ENCODE measurements at regions not wholly inside any gene's neighbourhood (a gene's known extent, or its start where the extent isn't known, plus 50 kb on each side); places are given as distances from the start of the nearest gene placed in this dataset.
"Not testable (repeated sequence)": the region's sequence is repeated elsewhere in the genome, so short reads cannot be mapped to it uniquely, and the experiment has no call there.

GRCh38 chr16:21521390-21522143 lies 77.8 kb upstream of the METTL9 start:
- H3K27me3 Mint-ChIP-seq (ENCODE audit: low read depth); intact Hi-C loops (cut with micrococcal nuclease); H3K4me3 Mint-ChIP-seq (ENCODE audit: low read depth); H3K9me3 Mint-ChIP-seq; H3K27ac Mint-ChIP-seq; DNase-seq (ENCODE audit: low spot score): not testable (repeated sequence)
- H3K4me1 Mint-ChIP-seq (ENCODE audit: low read depth): peaks cover 11% of the 10 kb centered on the region
- H3K36me3 Mint-ChIP-seq (ENCODE audit: low read depth): peaks cover 19% of the 10 kb centered on the region

- Mint-ChIP-seq H3K4me1 (ENCODE audit: low read depth) (peaks cover 14% of the 10 kb centered on the region), H3K36me3 (ENCODE audit: low read depth) (peaks cover 17% of the 10 kb centered on the region)
- H3K27ac Mint-ChIP-seq; H3K4me3 Mint-ChIP-seq (ENCODE audit: low read depth); intact Hi-C loops (cut with micrococcal nuclease); H3K9me3 Mint-ChIP-seq; DNase-seq (ENCODE audit: low spot score); H3K27me3 Mint-ChIP-seq (ENCODE audit: low read depth): not testable (repeated sequence)
These were observed 76.5 kb upstream of the METTL9 start for GRCh38 chr16:21522846-21523245.

GRCh38 chr16:21523411-21524067 lies 75.8 kb upstream of the METTL9 start:
- H3K9me3 Mint-ChIP-seq: no peaks in the 10 kb centered on the region
- peaks cover 8% of the 10 kb centered on the region for H3K4me1 Mint-ChIP-seq (ENCODE audit: low read depth)
- H3K27ac Mint-ChIP-seq: no peak overlapping the region
- intact Hi-C loops (cut with micrococcal nuclease): no loop called here
- peaks cover 3% of the 10 kb centered on the region for H3K27me3 Mint-ChIP-seq (ENCODE audit: low read depth)
- H3K4me3 Mint-ChIP-seq (ENCODE audit: low read depth): no peak overlapping the region
- DNase-seq (ENCODE audit: low spot score): no peak
- peaks cover 10% of the 10 kb centered on the region for H3K36me3 Mint-ChIP-seq (ENCODE audit: low read depth)

GRCh38 chr16:21524068-21524751 lies 75.2 kb upstream of the METTL9 start:
- no peak for DNase-seq (ENCODE audit: low spot score)
- peaks cover 6% of the 10 kb centered on the region for H3K4me1 Mint-ChIP-seq (ENCODE audit: low read depth)
- no peak overlapping the region for H3K27ac Mint-ChIP-seq
- no peaks in the 10 kb centered on the region for H3K9me3 Mint-ChIP-seq
- H3K4me3 Mint-ChIP-seq (ENCODE audit: low read depth): no peak overlapping the region
- H3K36me3 Mint-ChIP-seq (ENCODE audit: low read depth): peaks cover 3% of the 10 kb centered on the region
- intact Hi-C loops (cut with micrococcal nuclease): no loop called here
- peaks cover 3% of the 10 kb centered on the region for H3K27me3 Mint-ChIP-seq (ENCODE audit: low read depth)

- H3K36me3 Mint-ChIP-seq (ENCODE audit: low read depth); H3K4me3 Mint-ChIP-seq (ENCODE audit: low read depth); H3K4me1 Mint-ChIP-seq (ENCODE audit: low read depth); H3K27ac Mint-ChIP-seq; intact Hi-C loops (cut with micrococcal nuclease); H3K9me3 Mint-ChIP-seq; DNase-seq (ENCODE audit: low spot score); H3K27me3 Mint-ChIP-seq (ENCODE audit: low read depth): not testable (repeated sequence)
These were observed 74.7 kb upstream of the METTL9 start for GRCh38 chr16:21524752-21525028.

- H3K36me3 Mint-ChIP-seq (ENCODE audit: low read depth); H3K9me3 Mint-ChIP-seq; H3K4me3 Mint-ChIP-seq (ENCODE audit: low read depth); H3K27ac Mint-ChIP-seq; H3K27me3 Mint-ChIP-seq (ENCODE audit: low read depth); DNase-seq (ENCODE audit: low spot score); intact Hi-C loops (cut with micrococcal nuclease); H3K4me1 Mint-ChIP-seq (ENCODE audit: low read depth): not testable (repeated sequence)
These were observed 74.1 kb upstream of the METTL9 start for GRCh38 chr16:21525029-21525895.

- DNase-seq (ENCODE audit: low spot score); intact Hi-C loops (cut with micrococcal nuclease); H3K4me3 Mint-ChIP-seq (ENCODE audit: low read depth); H3K36me3 Mint-ChIP-seq (ENCODE audit: low read depth); H3K4me1 Mint-ChIP-seq (ENCODE audit: low read depth); H3K9me3 Mint-ChIP-seq; H3K27ac Mint-ChIP-seq; H3K27me3 Mint-ChIP-seq (ENCODE audit: low read depth): not testable (repeated sequence)
These were observed 73.1 kb upstream of the METTL9 start for GRCh38 chr16:21525956-21526922.

GRCh38 chr16:21526923-21527807 lies 72.2 kb upstream of the METTL9 start:
- no peak overlapping the region for H3K27ac Mint-ChIP-seq
- peaks cover 8% of the 10 kb centered on the region for H3K27me3 Mint-ChIP-seq (ENCODE audit: low read depth)
- no peaks in the 10 kb centered on the region for H3K9me3 Mint-ChIP-seq
- no peak overlapping the region for H3K4me3 Mint-ChIP-seq (ENCODE audit: low read depth)
- DNase-seq (ENCODE audit: low spot score): no peak
- H3K4me1 Mint-ChIP-seq (ENCODE audit: low read depth): peaks cover 6% of the 10 kb centered on the region
- H3K36me3 Mint-ChIP-seq (ENCODE audit: low read depth): no peaks in the 10 kb centered on the region
- intact Hi-C loops (cut with micrococcal nuclease): no loop called here

- H3K27me3 Mint-ChIP-seq (ENCODE audit: low read depth); H3K4me1 Mint-ChIP-seq (ENCODE audit: low read depth); H3K27ac Mint-ChIP-seq; DNase-seq (ENCODE audit: low spot score); H3K4me3 Mint-ChIP-seq (ENCODE audit: low read depth); H3K36me3 Mint-ChIP-seq (ENCODE audit: low read depth); H3K9me3 Mint-ChIP-seq; intact Hi-C loops (cut with micrococcal nuclease): not testable (repeated sequence)
These were observed 70.2 kb upstream of the METTL9 start for GRCh38 chr16:21529060-21529658.

GRCh38 chr16:21530729-21531383 lies 68.5 kb upstream of the METTL9 start:
- H3K27ac Mint-ChIP-seq; DNase-seq (ENCODE audit: low spot score); H3K27me3 Mint-ChIP-seq (ENCODE audit: low read depth); H3K4me3 Mint-ChIP-seq (ENCODE audit: low read depth); intact Hi-C loops (cut with micrococcal nuclease); H3K36me3 Mint-ChIP-seq (ENCODE audit: low read depth); H3K4me1 Mint-ChIP-seq (ENCODE audit: low read depth); H3K9me3 Mint-ChIP-seq: not testable (repeated sequence)

GRCh38 chr16:21532996-21533395 lies 66.4 kb upstream of the METTL9 start:
- H3K36me3 Mint-ChIP-seq (ENCODE audit: low read depth); H3K4me1 Mint-ChIP-seq (ENCODE audit: low read depth); H3K27ac Mint-ChIP-seq; H3K27me3 Mint-ChIP-seq (ENCODE audit: low read depth); DNase-seq (ENCODE audit: low spot score); intact Hi-C loops (cut with micrococcal nuclease); H3K9me3 Mint-ChIP-seq; H3K4me3 Mint-ChIP-seq (ENCODE audit: low read depth): not testable (repeated sequence)
